ENCODE measurements at regions not wholly inside any gene's neighbourhood (a gene's known extent, or its start where the extent isn't known, plus 50 kb on each side); places are given as distances from the start of the nearest gene placed in this dataset.

GRCh38 chr15:29343229-29343628, 73.6 kb upstream of the NSMCE3 start:
- Histone ChIP-seq H3K9me3 (no peaks in the 10 kb centered on the region), H3K27ac (no peak overlapping the region), H3K4me1 (no peaks in the 10 kb centered on the region), H3K4me3 (no peak overlapping the region), H3K27me3 (no peaks in the 10 kb centered on the region), H3K36me3 (no peaks in the 10 kb centered on the region)
- 88 to 93% methylated on average over 2 of the region's 2 CpGs for WGBS, 2 donors
- no peak for DNase-seq
- intact Hi-C loops (cut with DNase I) = no loop called here
- no peak for TF ChIP-seq CTCF (IDR thresholded peaks at IDR 0.05)
- no peak for TF ChIP-seq POLR2A (IDR thresholded peaks at IDR 0.05)

- DNase-seq = no peak
- intact Hi-C loops (cut with DNase I) = no loop called here
- whole genome bisulfite sequencing, 2 donors = 81% methylated on average over 8 of the region's 8 CpGs
Observed at GRCh38 chr15:29342201-29342600, 72.6 kb upstream of the NSMCE3 start.

GRCh38 chr15:29337156-29337959, 67.7 kb upstream of the NSMCE3 start:
- H3K9me3 ChIP-seq = no peaks in the 10 kb centered on the region
- H3K27me3 ChIP-seq = no peaks in the 10 kb centered on the region
- DNase-seq = no peak
- no peak for TF ChIP-seq CTCF (IDR thresholded peaks at IDR 0.05)
- TF ChIP-seq POLR2A (IDR thresholded peaks at IDR 0.05) = no peak
- H3K4me3 ChIP-seq = no peak overlapping the region
- H3K4me1 ChIP-seq = no peaks in the 10 kb centered on the region
- no peak overlapping the region for H3K27ac ChIP-seq
- no peaks in the 10 kb centered on the region for H3K36me3 ChIP-seq
- WGBS, 2 donors = 33 to 50% methylated on average over 6 of the region's 6 CpGs
- intact Hi-C loops (cut with DNase I) = no loop called here

More at GRCh38 chr15:29342201-29342600, 72.6 kb upstream of the NSMCE3 start:
- Histone ChIP-seq H3K27ac (no peak overlapping the region), H3K4me1 (no peaks in the 10 kb centered on the region), H3K9me3 (no peaks in the 10 kb centered on the region), H3K27me3 (no peaks in the 10 kb centered on the region), H3K36me3 (no peaks in the 10 kb centered on the region), H3K4me3 (no peak overlapping the region)
- TF ChIP-seq POLR2A (IDR thresholded peaks at IDR 0.05) = no peak
- TF ChIP-seq CTCF (IDR thresholded peaks at IDR 0.05) = no peak

- no peak overlapping the region for H3K27ac ChIP-seq
Observed at GRCh38 chr15:29334544-29334943, 64.9 kb upstream of the NSMCE3 start.

More at GRCh38 chr15:29334544-29334943, 64.9 kb upstream of the NSMCE3 start:
- no peaks in the 10 kb centered on the region for H3K9me3 ChIP-seq
- 78 to 80% methylated on average over 7 to 8 of the region's 9 CpGs for WGBS, 2 donors
- TF ChIP-seq POLR2A (IDR thresholded peaks at IDR 0.05) (no peak), CTCF (IDR thresholded peaks at IDR 0.05) (no peak)
- H3K36me3 ChIP-seq = no peaks in the 10 kb centered on the region
- no peaks in the 10 kb centered on the region for H3K4me1 ChIP-seq
- DNase-seq = no peak
- no peak overlapping the region for H3K4me3 ChIP-seq
- intact Hi-C loops (cut with DNase I) = no loop called here
- no peaks in the 10 kb centered on the region for H3K27me3 ChIP-seq
